ENCODE measurements at regions not wholly inside any gene's neighbourhood (a gene's known extent, or its start where the extent isn't known, plus 50 kb on each side); places are given as distances from the start of the nearest gene placed in this dataset.

DNA sequence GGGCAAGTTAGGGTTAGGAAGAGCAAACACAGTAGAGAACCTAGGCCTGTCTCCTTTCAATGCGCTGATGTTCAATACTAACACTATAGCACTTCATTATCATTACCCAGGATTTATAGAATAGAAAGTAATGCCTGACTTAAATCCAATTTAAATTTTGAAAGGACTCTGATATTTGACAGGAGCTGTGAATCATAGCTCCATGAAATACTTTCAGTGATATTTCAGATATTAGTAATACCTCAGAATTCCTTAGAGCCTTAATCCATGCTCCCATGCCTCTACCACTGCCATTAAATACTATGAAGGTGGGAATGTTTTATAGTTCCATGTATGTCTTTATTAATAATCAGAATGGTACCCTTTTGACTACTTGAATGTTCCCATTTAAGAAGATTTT is 530.2 kb downstream of the BCKDHB start:
- ATAC-seq (ENCODE audit: low read depth), result peak; percentile 40; the same call in 2 of the 3 replicates
- peaks cover 12% of the 10 kb centered on the region for H3K4me1 ChIP-seq (ENCODE audit: insufficient read depth, poor library complexity, severe bottlenecking)
- TF ChIP-seq, protein P1, sequence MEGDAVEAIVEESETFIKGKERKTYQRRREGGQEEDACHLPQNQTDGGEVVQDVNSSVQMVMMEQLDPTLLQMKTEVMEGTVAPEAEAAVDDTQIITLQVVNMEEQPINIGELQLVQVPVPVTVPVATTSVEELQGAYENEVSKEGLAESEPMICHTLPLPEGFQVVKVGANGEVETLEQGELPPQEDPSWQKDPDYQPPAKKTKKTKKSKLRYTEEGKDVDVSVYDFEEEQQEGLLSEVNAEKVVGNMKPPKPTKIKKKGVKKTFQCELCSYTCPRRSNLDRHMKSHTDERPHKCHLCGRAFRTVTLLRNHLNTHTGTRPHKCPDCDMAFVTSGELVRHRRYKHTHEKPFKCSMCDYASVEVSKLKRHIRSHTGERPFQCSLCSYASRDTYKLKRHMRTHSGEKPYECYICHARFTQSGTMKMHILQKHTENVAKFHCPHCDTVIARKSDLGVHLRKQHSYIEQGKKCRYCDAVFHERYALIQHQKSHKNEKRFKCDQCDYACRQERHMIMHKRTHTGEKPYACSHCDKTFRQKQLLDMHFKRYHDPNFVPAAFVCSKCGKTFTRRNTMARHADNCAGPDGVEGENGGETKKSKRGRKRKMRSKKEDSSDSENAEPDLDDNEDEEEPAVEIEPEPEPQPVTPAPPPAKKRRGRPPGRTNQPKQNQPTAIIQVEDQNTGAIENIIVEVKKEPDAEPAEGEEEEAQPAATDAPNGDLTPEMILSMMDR (IDR thresholded peaks at IDR 0.05; ENCODE audit: poor library complexity, severe bottlenecking), result no peak
- no peak overlapping the region for H3K4me3 ChIP-seq (ENCODE audit: severe bottlenecking)
- no peaks in the 10 kb centered on the region for H3K36me3 ChIP-seq (ENCODE audit: low read depth)
- DNase-seq (ENCODE audit: low spot score), result no peak
- no peaks in the 10 kb centered on the region for H3K9me3 ChIP-seq (ENCODE audit: severe bottlenecking)
- H3K27me3 ChIP-seq (ENCODE audit: insufficient read depth, poor library complexity, severe bottlenecking), result no peaks in the 10 kb centered on the region
- H3K27ac ChIP-seq (ENCODE audit: poor library complexity, severe bottlenecking), result no peak overlapping the region

DNA sequence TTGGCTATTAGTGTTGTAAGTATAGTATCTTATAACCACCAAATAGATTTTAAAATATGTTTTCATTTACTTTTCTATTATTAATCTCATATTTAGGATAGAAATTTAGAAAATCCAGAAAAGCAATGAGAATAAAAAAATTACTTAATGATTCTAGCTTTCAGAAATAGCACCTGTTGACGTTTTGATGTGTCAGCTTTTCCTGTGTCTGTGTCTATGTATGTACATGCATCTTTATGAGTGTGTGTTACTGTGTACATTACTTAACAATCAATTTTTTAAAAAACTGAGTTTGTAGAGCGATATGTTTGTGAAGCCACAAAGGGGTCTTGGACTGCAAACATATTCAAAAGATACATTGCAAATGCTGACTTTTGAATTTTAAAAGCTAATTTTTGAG is 526.9 kb downstream of the BCKDHB start:
- no peaks in the 10 kb centered on the region for H3K9me3 ChIP-seq (ENCODE audit: severe bottlenecking)
- ATAC-seq (ENCODE audit: low read depth), result no peak
- H3K4me3 ChIP-seq (ENCODE audit: severe bottlenecking), result no peak overlapping the region
- TF ChIP-seq, protein P1 (IDR thresholded peaks at IDR 0.05; ENCODE audit: poor library complexity, severe bottlenecking), result no peak
- no peak overlapping the region for H3K27ac ChIP-seq (ENCODE audit: poor library complexity, severe bottlenecking)
- H3K4me1 ChIP-seq (ENCODE audit: insufficient read depth, poor library complexity, severe bottlenecking), result peaks cover 4% of the 10 kb centered on the region
- DNase-seq (ENCODE audit: low spot score), result no peak
- H3K36me3 ChIP-seq (ENCODE audit: low read depth), result no peaks in the 10 kb centered on the region
- no peaks in the 10 kb centered on the region for H3K27me3 ChIP-seq (ENCODE audit: insufficient read depth, poor library complexity, severe bottlenecking)

DNA sequence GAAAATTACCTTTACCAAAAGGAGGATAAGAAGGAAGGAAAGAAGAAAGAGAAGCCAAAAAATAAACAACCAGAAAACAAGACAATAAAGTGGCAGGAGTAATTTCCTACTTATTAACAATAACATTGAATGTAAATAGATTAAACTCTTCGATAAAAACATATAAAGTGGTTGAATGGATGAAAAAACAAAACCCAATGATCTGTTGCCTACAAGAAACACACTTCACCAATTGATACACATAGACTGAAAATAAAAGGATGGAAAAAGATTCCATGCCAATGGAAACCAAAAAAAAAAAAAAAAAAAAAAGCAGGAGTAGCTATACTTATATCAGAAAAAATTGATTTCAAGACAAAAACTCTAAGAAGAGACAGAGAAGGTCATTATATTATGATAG is 518.9 kb downstream of the BCKDHB start:
- Histone ChIP-seq H3K4me1 (ENCODE audit: insufficient read depth, poor library complexity, severe bottlenecking) (no peaks in the 10 kb centered on the region), H3K27me3 (ENCODE audit: insufficient read depth, poor library complexity, severe bottlenecking) (no peaks in the 10 kb centered on the region), H3K9me3 (ENCODE audit: severe bottlenecking) (peaks cover 2% of the 10 kb centered on the region), H3K27ac (ENCODE audit: poor library complexity, severe bottlenecking) (no peak overlapping the region), H3K36me3 (ENCODE audit: low read depth) (no peaks in the 10 kb centered on the region), H3K4me3 (ENCODE audit: severe bottlenecking) (no peak overlapping the region)
- TF ChIP-seq, protein P1 (IDR thresholded peaks at IDR 0.05; ENCODE audit: poor library complexity, severe bottlenecking), result no peak
- DNase-seq (ENCODE audit: low spot score), result no peak
- no peak for ATAC-seq (ENCODE audit: low read depth)

DNA sequence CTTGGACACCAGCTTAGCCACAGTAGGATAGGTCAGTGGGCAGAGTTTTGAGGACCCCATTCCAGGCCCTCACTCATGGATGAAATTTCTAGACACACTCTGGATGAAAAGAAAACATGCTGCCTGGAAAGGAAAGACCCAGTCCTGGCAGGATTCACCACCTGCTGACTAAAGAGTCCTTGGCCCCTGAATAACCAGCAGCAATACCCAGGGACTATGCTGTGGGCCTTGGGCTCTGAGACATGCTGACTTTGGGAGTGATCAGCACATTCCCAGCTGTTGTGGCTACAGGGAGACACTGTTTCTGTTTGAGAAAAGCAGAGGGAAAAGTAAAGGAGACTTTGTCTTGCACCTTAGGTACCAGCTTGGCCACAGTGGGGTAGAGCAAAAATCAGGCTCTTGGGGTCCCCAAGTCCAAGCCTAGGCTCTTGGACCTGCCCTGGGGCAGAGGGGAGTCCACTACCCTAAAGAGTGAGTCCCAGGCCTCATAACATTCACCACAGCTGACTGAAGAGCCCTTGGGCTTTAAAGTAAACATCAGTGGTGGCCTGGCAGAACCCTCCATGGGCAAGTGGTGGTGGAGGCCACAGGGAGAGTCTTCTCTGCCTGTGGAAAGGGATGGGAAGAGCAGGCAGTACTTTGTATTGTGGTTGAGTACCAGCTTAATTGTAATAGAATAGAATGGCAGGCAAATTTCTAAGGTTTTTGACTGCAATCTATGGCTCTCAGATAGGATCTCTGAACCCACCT is 516.8 kb downstream of the BCKDHB start:
- TF ChIP-seq, protein P1 (IDR thresholded peaks at IDR 0.05; ENCODE audit: poor library complexity, severe bottlenecking), result no peak

DNA sequence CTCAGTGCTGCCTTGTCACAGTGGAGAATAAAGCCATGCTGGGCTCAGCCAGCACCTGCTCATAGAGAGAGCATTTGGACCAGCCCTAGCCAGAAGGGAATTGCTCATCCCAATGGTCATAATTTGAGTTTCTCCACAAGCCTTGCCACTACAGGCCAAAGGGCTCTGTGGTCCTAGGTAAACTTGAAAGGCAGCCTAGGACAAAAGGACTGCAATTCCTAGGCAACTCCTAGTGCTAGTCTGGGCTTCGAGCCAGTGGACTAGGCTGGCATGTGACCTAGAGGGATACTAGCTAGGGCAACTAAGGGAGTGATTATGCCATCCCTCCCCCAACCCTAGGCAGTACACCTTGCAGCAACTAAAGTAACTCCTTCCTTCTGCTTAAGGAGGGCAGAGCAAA is 516.2 kb downstream of the BCKDHB start:
- peaks cover 2% of the 10 kb centered on the region for H3K9me3 ChIP-seq (ENCODE audit: severe bottlenecking)
- H3K4me3 ChIP-seq (ENCODE audit: severe bottlenecking), result no peak overlapping the region
- H3K27ac ChIP-seq (ENCODE audit: poor library complexity, severe bottlenecking), result no peak overlapping the region
- DNase-seq (ENCODE audit: low spot score), result no peak
- no peaks in the 10 kb centered on the region for H3K36me3 ChIP-seq (ENCODE audit: low read depth)
- no peaks in the 10 kb centered on the region for H3K27me3 ChIP-seq (ENCODE audit: insufficient read depth, poor library complexity, severe bottlenecking)
- TF ChIP-seq, protein P1 (IDR thresholded peaks at IDR 0.05; ENCODE audit: poor library complexity, severe bottlenecking), result no peak
- H3K4me1 ChIP-seq (ENCODE audit: insufficient read depth, poor library complexity, severe bottlenecking), result no peaks in the 10 kb centered on the region
- ATAC-seq (ENCODE audit: low read depth), result no peak

More for the DNA sequence above, 516.8 kb downstream of the BCKDHB start:
- Histone ChIP-seq H3K4me1 (ENCODE audit: insufficient read depth, poor library complexity, severe bottlenecking) (no peaks in the 10 kb centered on the region), H3K4me3 (ENCODE audit: severe bottlenecking) (no peak overlapping the region), H3K27me3 (ENCODE audit: insufficient read depth, poor library complexity, severe bottlenecking) (no peaks in the 10 kb centered on the region), H3K27ac (ENCODE audit: poor library complexity, severe bottlenecking) (no peak overlapping the region), H3K9me3 (ENCODE audit: severe bottlenecking) (peaks cover 2% of the 10 kb centered on the region), H3K36me3 (ENCODE audit: low read depth) (no peaks in the 10 kb centered on the region)
- ATAC-seq (ENCODE audit: low read depth), result no peak
- DNase-seq (ENCODE audit: low spot score), result no peak
